Osteoblast (primary cell): ENCODE measurements at regions not wholly inside any gene's neighbourhood (a gene's known extent, or its start where the extent isn't known, plus 50 kb on each side); places are given as distances from the start of the nearest gene placed in this dataset.
A peak's percentile ranks its signal among the peaks of the same experiment; 100 is the strongest.
"Not testable (repeated sequence)": the region's sequence is repeated elsewhere in the genome, so short reads cannot be mapped to it uniquely, and the experiment has no call there.

Experiments used
- DNase-seq: peaks from one replicate; pipeline ENCODE4 v3.0.0; 2011; ENCODE audit warnings: low spot score, mixed read lengths; ENCODE audit not compliant: insufficient read length; ENCODE audit errors: missing footprints
- H2AFZ ChIP-seq: 2 replicates; pipeline ENCODE4 v1.6.0; 2011; ENCODE audit warnings: mild to moderate bottlenecking, low read length
- H3K27ac ChIP-seq: 2 replicates; pipeline ENCODE4 v1.5.1; 2011; ENCODE audit warnings: mild to moderate bottlenecking, low read depth, low read length, moderate library complexity
- H3K27me3 ChIP-seq: 2 replicates; pipeline ENCODE4 v1.6.0; 2012; ENCODE audit warnings: mild to moderate bottlenecking, control low read depth, inconsistent platforms, low read length, moderate library complexity; ENCODE audit not compliant: insufficient read depth
- H3K36me3 ChIP-seq: 2 replicates; pipeline ENCODE4 v1.5.1; 2011; ENCODE audit warnings: mild to moderate bottlenecking, low read length, control low read depth, moderate library complexity; ENCODE audit not compliant: insufficient read depth
- H3K4me1 ChIP-seq: 2 replicates; pipeline ENCODE4 v1.5.1; 2011; ENCODE audit warnings: mild to moderate bottlenecking, low read length, control low read depth, moderate library complexity; ENCODE audit not compliant: insufficient read depth
- H3K4me2 ChIP-seq: 2 replicates; pipeline ENCODE4 v1.6.0; 2011; ENCODE audit warnings: mild to moderate bottlenecking, low read length; ENCODE audit not compliant: insufficient read depth
- H3K4me3 ChIP-seq: fragments of 200-600 bp; sonication (generic); 3 replicates; pipeline ENCODE4 v1.5.1; 2012; ENCODE audit warnings: mild to moderate bottlenecking, low read length, inconsistent platforms; ENCODE audit not compliant: insufficient read depth
- H3K79me2 ChIP-seq: 2 replicates; pipeline ENCODE4 v1.6.0; 2012; ENCODE audit warnings: mild to moderate bottlenecking, low read length, control low read depth, inconsistent platforms; ENCODE audit not compliant: insufficient read depth
- H3K9me3 ChIP-seq: 2 replicates; pipeline ENCODE4 v1.5.1; 2011; ENCODE audit warnings: low read depth, low read length, control low read depth
- H4K20me1 ChIP-seq: 2 replicates; pipeline ENCODE4 v1.6.0; 2012; ENCODE audit warnings: mild to moderate bottlenecking, low read length, control low read depth; ENCODE audit not compliant: insufficient read depth
- CTCF ChIP-seq: IDR thresholded peaks from 2 replicates; pipeline ENCODE4 v1.5.1; 2011; ENCODE audit warnings: mild to moderate bottlenecking, low read depth, low read length, moderate library complexity; ENCODE audit errors: extremely low read depth

GRCh38 chr12:25889185-25889584 lies 69.3 kb upstream of the RASSF8 start:
- Histone ChIP-seq H3K9me3 (no peaks in the 10 kb centered on the region), H3K27me3 (peaks cover 6% of the 10 kb centered on the region)

DNA sequence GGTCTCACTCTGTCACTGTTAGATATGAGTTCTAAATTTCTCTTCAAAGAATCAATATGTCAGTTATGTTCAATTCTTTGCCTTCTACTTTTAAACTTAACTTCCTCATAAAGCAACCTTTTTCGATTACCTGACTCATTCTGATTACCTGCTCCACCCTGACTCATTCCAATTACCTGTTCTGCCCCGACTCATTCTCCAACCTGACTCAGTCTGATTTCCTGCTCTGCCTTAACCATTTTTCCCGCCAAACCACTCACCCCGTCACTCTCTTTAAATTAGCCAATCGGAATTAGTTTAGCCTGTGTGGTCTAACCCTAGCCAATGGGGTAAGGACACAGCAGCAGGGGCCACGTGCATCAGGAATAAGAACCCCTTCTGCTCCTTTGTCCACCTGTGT lies 67.4 kb upstream of the RASSF8 start:
- H3K36me3 ChIP-seq, H3K27ac ChIP-seq, H4K20me1 ChIP-seq, H3K4me2 ChIP-seq, DNase-seq, H2AFZ ChIP-seq, H3K9me3 ChIP-seq, H3K4me1 ChIP-seq, H3K79me2 ChIP-seq, H3K4me3 ChIP-seq, H3K27me3 ChIP-seq: not testable (repeated sequence)

More at GRCh38 chr12:25889185-25889584, 69.3 kb upstream of the RASSF8 start:
- Histone ChIP-seq H3K79me2 (no peaks in the 10 kb centered on the region), H3K4me1 (no peaks in the 10 kb centered on the region), H3K27ac (no peak overlapping the region), H4K20me1 (no peaks in the 10 kb centered on the region), H3K36me3 (no peaks in the 10 kb centered on the region), H2AFZ (no peak overlapping the region), H3K4me3 (no peak overlapping the region), H3K4me2 (no peak overlapping the region)
- no peak for DNase-seq
- no peak for TF ChIP-seq CTCF

DNA sequence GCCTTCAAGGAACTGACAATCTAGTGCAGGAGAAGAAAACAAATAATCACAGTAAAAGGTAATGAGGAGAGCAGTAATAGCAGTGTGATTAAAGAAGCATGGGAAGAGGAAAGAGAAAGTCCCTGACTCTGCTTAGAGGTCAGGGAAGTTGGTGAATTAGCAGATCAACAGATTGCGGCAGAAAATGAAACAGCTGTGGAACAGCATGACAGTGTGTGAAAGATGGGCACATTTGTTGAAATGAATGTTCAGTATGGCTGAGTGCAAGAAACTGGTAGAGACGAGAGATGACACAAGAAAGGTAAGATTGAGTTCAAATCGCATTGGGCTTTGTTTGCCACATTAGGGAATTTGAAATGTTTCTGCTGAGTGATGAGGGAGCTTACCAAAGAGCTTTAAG lies 63.7 kb upstream of the RASSF8 start:
- Histone ChIP-seq H3K4me2 (no peak overlapping the region), H3K27ac (no peak overlapping the region)

DNA sequence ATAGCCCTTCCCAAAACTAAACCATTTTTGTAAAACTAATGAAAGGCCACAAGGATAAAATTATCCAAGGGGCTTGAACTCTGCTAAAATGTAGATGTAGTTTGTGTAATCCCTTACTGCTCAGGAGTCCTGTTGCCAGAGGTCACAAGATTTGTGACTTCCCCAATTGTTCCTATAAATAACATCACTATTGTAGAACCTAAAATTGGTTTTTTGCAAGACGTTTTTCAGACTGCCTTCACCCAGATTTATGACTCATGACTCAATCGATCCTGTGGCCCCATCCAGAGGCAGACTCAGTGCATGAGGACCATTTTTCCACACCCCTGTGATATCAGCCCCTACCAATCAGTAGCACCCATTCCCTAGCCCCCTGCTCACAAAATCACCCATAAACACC lies 61.5 kb upstream of the RASSF8 start:
- no peak overlapping the region for H3K27ac ChIP-seq
- peaks cover 8% of the 10 kb centered on the region for H3K27me3 ChIP-seq
- no peaks in the 10 kb centered on the region for H3K4me1 ChIP-seq
- no peak overlapping the region for H3K4me2 ChIP-seq
- TF ChIP-seq CTCF: no peak
- H3K9me3 ChIP-seq: no peaks in the 10 kb centered on the region
- no peaks in the 10 kb centered on the region for H3K36me3 ChIP-seq
- no peaks in the 10 kb centered on the region for H4K20me1 ChIP-seq
- DNase-seq: no peak
- H3K79me2 ChIP-seq: no peaks in the 10 kb centered on the region
- no peak overlapping the region for H2AFZ ChIP-seq
- no peak overlapping the region for H3K4me3 ChIP-seq

More for the DNA sequence above, 63.7 kb upstream of the RASSF8 start:
- H3K36me3 ChIP-seq: no peaks in the 10 kb centered on the region
- H3K27me3 ChIP-seq: peaks cover 5% of the 10 kb centered on the region
- peak overlapping the region; percentile 18 for H2AFZ ChIP-seq
- H3K4me1 ChIP-seq: no peaks in the 10 kb centered on the region
- TF ChIP-seq CTCF: no peak
- H3K4me3 ChIP-seq: no peak overlapping the region
- no peaks in the 10 kb centered on the region for H3K79me2 ChIP-seq
- DNase-seq: no peak
- H3K9me3 ChIP-seq: no peaks in the 10 kb centered on the region
- H4K20me1 ChIP-seq: no peaks in the 10 kb centered on the region
